Calu3 (cell line): ENCODE measurements at regions not wholly inside any gene's neighbourhood (a gene's known extent, or its start where the extent isn't known, plus 50 kb on each side); places are given as distances from the start of the nearest gene placed in this dataset.

Experiments
- BruUV-seq: library from RNA; stranded (reverse); fragments of 400-500 nt; replicated peaks from 2 replicates; lab custom pipeline; 2021; lab: Mats Ljungman, UMichigan
- CTCF ChIA-PET: fragments of 300-600 bp; sonication (Branson Sonifier 250); formaldehyde crosslinking; loops from one replicate; lab custom pipeline; 2022; ENCODE audit warnings: antibody characterized with exemption; lab: Charles Lee
- DNase-seq: peaks from one replicate; pipeline ENCODE4 v3.0.0; 2022
- H3K27ac Mint-ChIP-seq: one replicate; pipeline ENCODE4 v1.8.0; 2022; ENCODE audit warnings: mixed read lengths; ENCODE audit not compliant: unreplicated experiment
- H3K27me3 Mint-ChIP-seq: one replicate; pipeline ENCODE4 v1.8.0; 2022; ENCODE audit warnings: mixed read lengths; ENCODE audit not compliant: unreplicated experiment
- H3K36me3 Mint-ChIP-seq: one replicate; pipeline ENCODE4 v1.8.0; 2022; ENCODE audit warnings: mild to moderate bottlenecking, moderate library complexity, mixed read lengths; ENCODE audit not compliant: insufficient read depth, unreplicated experiment
- H3K4me1 Mint-ChIP-seq: one replicate; pipeline ENCODE4 v1.8.0; 2022; ENCODE audit warnings: mild to moderate bottlenecking, low read depth, mixed read lengths; ENCODE audit not compliant: unreplicated experiment
- H3K4me3 Mint-ChIP-seq: one replicate; pipeline ENCODE4 v1.8.0; 2022; ENCODE audit warnings: mild to moderate bottlenecking, low read depth, moderate library complexity, mixed read lengths; ENCODE audit not compliant: unreplicated experiment
- H3K9me3 Mint-ChIP-seq: one replicate; pipeline ENCODE4 v1.8.0; 2022; ENCODE audit warnings: low read depth, mixed read lengths; ENCODE audit not compliant: unreplicated experiment
- intact Hi-C: fragments of 100-400 bp; cut with micrococcal nuclease; formaldehyde crosslinking; loops from one replicate; pipeline ENCODE4 v1.10.0; 2022; ENCODE audit not compliant: unreplicated experiment
- TF ChIP-seq, protein P1 (sequence below): fragments of 200-600 bp; IDR thresholded peaks from one replicate; pipeline ENCODE4 v1.8.0; 2022; ENCODE audit warnings: antibody characterized with exemption; ENCODE audit not compliant: unreplicated experiment

DNA sequence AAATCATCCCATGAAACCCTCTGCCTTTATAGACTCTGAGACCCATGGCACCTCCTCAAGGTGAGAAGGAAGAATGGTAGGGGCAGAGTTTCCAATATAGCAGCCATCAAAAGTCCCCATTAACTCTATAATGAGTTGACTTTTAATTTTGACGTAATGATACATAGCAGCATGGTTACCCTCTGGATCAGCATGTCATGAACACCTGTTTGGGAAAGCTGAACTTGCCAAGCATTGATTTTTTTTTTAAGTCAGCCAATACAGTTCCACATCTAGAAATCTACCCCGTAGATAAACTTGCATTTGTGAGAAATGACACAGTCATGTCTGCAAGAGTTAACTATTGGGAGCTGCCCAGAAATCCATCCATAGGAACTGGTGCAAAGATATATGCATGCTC is 191.8 kb downstream of the TMEM114 start:
- Mint-ChIP-seq H3K36me3 (no peaks in the 10 kb centered on the region), H3K27me3 (peaks cover 27% of the 10 kb centered on the region), H3K4me3 (no peak overlapping the region), H3K4me1 (no peaks in the 10 kb centered on the region), H3K27ac (no peak overlapping the region), H3K9me3 (no peaks in the 10 kb centered on the region)
- CTCF ChIA-PET: no interaction called here
- intact Hi-C loops: no loop called here
- TF ChIP-seq, protein P1, sequence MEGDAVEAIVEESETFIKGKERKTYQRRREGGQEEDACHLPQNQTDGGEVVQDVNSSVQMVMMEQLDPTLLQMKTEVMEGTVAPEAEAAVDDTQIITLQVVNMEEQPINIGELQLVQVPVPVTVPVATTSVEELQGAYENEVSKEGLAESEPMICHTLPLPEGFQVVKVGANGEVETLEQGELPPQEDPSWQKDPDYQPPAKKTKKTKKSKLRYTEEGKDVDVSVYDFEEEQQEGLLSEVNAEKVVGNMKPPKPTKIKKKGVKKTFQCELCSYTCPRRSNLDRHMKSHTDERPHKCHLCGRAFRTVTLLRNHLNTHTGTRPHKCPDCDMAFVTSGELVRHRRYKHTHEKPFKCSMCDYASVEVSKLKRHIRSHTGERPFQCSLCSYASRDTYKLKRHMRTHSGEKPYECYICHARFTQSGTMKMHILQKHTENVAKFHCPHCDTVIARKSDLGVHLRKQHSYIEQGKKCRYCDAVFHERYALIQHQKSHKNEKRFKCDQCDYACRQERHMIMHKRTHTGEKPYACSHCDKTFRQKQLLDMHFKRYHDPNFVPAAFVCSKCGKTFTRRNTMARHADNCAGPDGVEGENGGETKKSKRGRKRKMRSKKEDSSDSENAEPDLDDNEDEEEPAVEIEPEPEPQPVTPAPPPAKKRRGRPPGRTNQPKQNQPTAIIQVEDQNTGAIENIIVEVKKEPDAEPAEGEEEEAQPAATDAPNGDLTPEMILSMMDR: no peak
- DNase-seq: no peak
- no TSS peak for BruUV-seq

DNA sequence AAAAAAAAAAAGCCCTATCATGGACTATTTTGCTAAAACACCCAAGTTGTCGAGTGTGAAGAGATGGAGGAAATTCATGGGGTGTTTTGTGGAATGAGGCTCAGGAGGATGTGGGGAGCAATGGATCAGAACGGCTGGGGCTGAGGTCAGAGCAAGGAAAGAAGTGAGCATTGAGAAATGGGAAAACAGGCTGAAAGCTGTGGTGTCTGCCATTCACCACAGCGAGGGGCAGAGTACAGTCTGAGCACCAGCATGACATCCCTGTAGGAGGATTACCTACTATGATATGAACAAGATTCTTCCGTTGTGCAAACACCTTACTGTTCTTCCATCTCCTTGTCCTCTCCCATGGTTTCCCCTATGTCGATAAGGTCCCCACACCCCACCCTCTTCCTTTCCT is 193.1 kb downstream of the TMEM114 start:
- no peaks in the 10 kb centered on the region for H3K9me3 Mint-ChIP-seq
- no peaks in the 10 kb centered on the region for H3K4me1 Mint-ChIP-seq
- intact Hi-C loops: no loop called here
- no peak overlapping the region for H3K27ac Mint-ChIP-seq
- CTCF ChIA-PET: no interaction called here
- no peak for DNase-seq
- no peaks in the 10 kb centered on the region for H3K36me3 Mint-ChIP-seq
- BruUV-seq: no TSS peak
- peaks cover 28% of the 10 kb centered on the region for H3K27me3 Mint-ChIP-seq
- no peak overlapping the region for H3K4me3 Mint-ChIP-seq
- TF ChIP-seq, protein P1: no peak

DNA sequence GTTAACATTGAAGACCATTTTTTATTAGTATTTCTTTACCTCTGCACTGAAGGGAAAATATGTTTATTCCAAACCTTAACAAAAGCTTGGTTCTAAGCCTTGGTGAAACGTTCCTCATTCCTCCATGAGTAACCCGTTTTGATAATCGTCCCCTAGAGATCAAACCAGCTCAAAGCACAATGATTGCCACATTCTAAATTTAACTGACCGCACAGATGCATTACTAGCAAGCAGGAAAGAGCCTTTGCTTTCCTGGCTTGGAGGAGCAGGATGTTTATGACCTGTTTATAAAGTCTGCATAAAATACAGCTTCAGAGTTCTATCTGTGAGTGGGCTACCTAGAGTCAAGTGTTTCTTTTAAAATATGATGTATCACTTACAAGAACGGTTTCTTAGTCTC is 193.8 kb downstream of the TMEM114 start:
- peaks cover 36% of the 10 kb centered on the region for H3K27me3 Mint-ChIP-seq
- H3K9me3 Mint-ChIP-seq: no peaks in the 10 kb centered on the region
- TF ChIP-seq, protein P1: no peak
- H3K36me3 Mint-ChIP-seq: no peaks in the 10 kb centered on the region
- CTCF ChIA-PET: no interaction called here
- BruUV-seq: no TSS peak
- intact Hi-C loops: no loop called here
- H3K27ac Mint-ChIP-seq: no peak overlapping the region
- no peaks in the 10 kb centered on the region for H3K4me1 Mint-ChIP-seq
- DNase-seq: no peak
- no peak overlapping the region for H3K4me3 Mint-ChIP-seq

DNA sequence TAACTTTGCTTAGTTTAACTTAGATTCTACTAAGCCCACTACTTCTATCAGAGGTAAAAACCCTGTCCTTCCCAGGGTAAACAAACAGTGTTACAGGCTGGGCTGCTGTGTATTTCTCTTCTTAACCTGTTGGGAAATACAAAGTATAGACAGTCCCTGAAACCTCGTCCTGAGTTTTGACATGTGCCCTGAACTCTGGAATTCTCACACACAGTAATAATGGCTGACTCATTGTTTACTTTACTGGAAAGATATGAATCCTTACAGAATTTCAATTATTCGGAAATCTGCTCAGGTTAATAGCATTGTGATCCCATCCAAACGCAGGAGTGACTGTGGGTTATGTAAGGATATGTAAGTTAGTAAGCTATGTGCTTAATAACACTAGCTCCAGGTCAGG is 199.1 kb downstream of the TMEM114 start:
- H3K36me3 Mint-ChIP-seq: no peaks in the 10 kb centered on the region
- intact Hi-C loops: no loop called here
- peaks cover 54% of the 10 kb centered on the region for H3K27me3 Mint-ChIP-seq
- H3K9me3 Mint-ChIP-seq: peaks cover 3% of the 10 kb centered on the region
- TF ChIP-seq, protein P1: no peak
- CTCF ChIA-PET: no interaction called here
- H3K4me3 Mint-ChIP-seq: no peak overlapping the region
- DNase-seq: no peak
- H3K27ac Mint-ChIP-seq: no peak overlapping the region
- no TSS peak for BruUV-seq
- H3K4me1 Mint-ChIP-seq: no peaks in the 10 kb centered on the region

DNA sequence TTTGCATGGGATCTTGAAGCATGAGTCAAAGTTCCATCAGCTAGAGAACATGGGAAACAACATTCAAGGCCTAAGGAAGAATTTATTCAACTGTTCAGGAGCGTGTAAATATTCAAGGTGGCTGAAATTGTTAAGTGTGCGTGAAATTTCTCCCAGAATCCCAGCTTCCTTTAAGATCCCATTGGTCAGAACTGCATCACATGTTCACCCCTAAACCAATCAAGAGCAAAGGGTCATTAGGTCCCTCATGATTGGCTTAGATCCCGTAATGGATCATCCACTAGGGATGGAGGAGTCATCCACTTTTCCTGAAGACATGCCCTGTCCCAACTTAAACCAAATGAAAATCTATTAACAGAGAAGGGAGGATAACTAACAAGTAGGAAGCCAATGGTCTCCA is 201.6 kb downstream of the TMEM114 start:
- intact Hi-C loops: no loop called here
- no peaks in the 10 kb centered on the region for H3K36me3 Mint-ChIP-seq
- H3K4me1 Mint-ChIP-seq: no peaks in the 10 kb centered on the region
- H3K27me3 Mint-ChIP-seq: peaks cover 54% of the 10 kb centered on the region
- TF ChIP-seq, protein P1: no peak
- DNase-seq: no peak
- no peak overlapping the region for H3K4me3 Mint-ChIP-seq
- CTCF ChIA-PET: no interaction called here
- no peak overlapping the region for H3K27ac Mint-ChIP-seq
- BruUV-seq: no TSS peak
- peaks cover 3% of the 10 kb centered on the region for H3K9me3 Mint-ChIP-seq
